SK-N-MC (cell line): ENCODE measurements at regions not wholly inside any gene's neighbourhood (a gene's known extent, or its start where the extent isn't known, plus 50 kb on each side); places are given as distances from the start of the nearest gene placed in this dataset.

ENCODE experiments used
- DNase-seq: peaks from one replicate; pipeline ENCODE4 v3.0.0-alpha.2; 2011; ENCODE audit warnings: low read depth, low spot score
- H3K27ac ChIP-seq: fragments of 200-600 bp; sonication (generic); 2 replicates; pipeline ENCODE4 v1.5.1; 2016; ENCODE audit warnings: mixed run types
- H3K36me3 ChIP-seq: fragments of 200-600 bp; sonication (generic); 2 replicates; pipeline ENCODE4 v1.6.1; 2017; ENCODE audit warnings: antibody characterized with exemption, low read length, mixed read lengths; ENCODE audit not compliant: insufficient read depth
- H3K4me3 ChIP-seq: fragments of 200-600 bp; sonication (generic); 2 replicates; pipeline ENCODE4 v1.5.1; 2016
- H3K9ac ChIP-seq: fragments of 200-600 bp; sonication (generic); 2 replicates; pipeline ENCODE4 v1.8.0; 2017; ENCODE audit warnings: mixed run types, mixed read lengths; ENCODE audit not compliant: insufficient read length
- H3K9me3 ChIP-seq: fragments of 200-600 bp; sonication (generic); 2 replicates; pipeline ENCODE4 v1.6.1; 2017; ENCODE audit warnings: low read depth, mild to moderate bottlenecking, antibody characterized with exemption, low read length, moderate library complexity, mixed read lengths
- EZH2 ChIP-seq: fragments of 200-600 bp; sonication (generic); IDR thresholded peaks from one replicate; pipeline ENCODE4 v1.6.1; 2017; ENCODE audit warnings: antibody characterized with exemption
- FOXP2 ChIP-seq: optimal IDR thresholded peaks from 2 replicates; pipeline ENCODE3; 2011; ENCODE audit warnings: mild to moderate bottlenecking, moderate library complexity; ENCODE audit not compliant: insufficient read depth; ENCODE audit errors: extremely low read length, control extremely low read depth
- POLR2AphosphoS5 ChIP-seq: IDR thresholded peaks from 2 replicates; pipeline ENCODE4 v1.6.1; 2012; ENCODE audit warnings: mild to moderate bottlenecking, low read depth, low read length, borderline replicate concordance

DNA sequence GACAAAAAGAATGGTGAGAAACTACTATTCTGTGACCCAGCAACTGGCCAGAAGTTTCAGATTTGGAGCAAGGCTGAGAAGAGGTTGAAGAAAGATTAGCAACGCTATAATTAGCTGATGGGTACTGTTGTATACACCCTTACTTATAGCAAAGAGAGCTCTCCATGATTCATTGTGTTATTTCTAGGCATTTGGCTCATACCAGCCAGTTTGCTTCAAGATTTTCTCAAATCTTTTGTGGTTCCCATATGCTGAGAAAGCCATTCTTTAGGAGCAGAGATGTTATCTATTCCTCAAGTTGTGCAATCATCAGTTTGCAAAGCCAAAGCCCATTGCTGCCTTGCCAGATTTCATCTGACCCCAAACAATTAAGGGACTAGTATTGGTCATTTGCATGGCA is 179.4 kb downstream of the ETS1 start:
- TF ChIP-seq POLR2AphosphoS5 (no peak), FOXP2 (no peak), EZH2 (no peak)
- H3K27ac ChIP-seq = no peak overlapping the region
- no peaks in the 10 kb centered on the region for H3K36me3 ChIP-seq
- no peak for DNase-seq
- no peak overlapping the region for H3K9ac ChIP-seq
- H3K9me3 ChIP-seq = no peaks in the 10 kb centered on the region
- no peak overlapping the region for H3K4me3 ChIP-seq

- Histone ChIP-seq H3K4me3 (no peak overlapping the region), H3K27ac (no peak overlapping the region), H3K36me3 (no peaks in the 10 kb centered on the region), H3K9me3 (no peaks in the 10 kb centered on the region), H3K9ac (no peak overlapping the region)
- TF ChIP-seq EZH2 (no peak), POLR2AphosphoS5 (no peak), FOXP2 (no peak)
- no peak for DNase-seq
These were observed 181.4 kb downstream of the ETS1 start for GRCh38 chr11:128405714-128406662.

DNA sequence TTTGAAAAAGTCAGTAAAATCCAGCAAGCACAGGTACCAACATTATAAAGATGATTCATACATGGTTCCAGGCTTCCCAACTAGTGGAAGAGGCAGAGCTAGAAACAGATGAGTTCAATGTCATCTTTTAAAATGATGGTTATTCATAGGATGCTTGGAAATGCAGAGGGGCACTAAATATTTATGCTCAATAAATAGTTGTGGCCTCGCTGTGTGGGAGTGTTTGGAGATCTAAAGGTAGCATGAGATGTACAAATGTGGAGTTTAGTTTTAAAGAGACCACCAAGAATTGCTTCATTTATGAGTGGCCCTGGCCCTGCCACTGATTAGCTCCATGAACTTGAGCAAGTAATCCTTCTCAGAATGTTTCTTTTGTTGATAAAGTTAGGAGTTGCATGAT is 182.2 kb downstream of the ETS1 start:
- TF ChIP-seq EZH2 (no peak), POLR2AphosphoS5 (no peak), FOXP2 (no peak)
- H3K4me3 ChIP-seq = no peak overlapping the region
- H3K27ac ChIP-seq = no peak overlapping the region
- H3K9ac ChIP-seq = no peak overlapping the region
- no peaks in the 10 kb centered on the region for H3K9me3 ChIP-seq
- H3K36me3 ChIP-seq = no peaks in the 10 kb centered on the region
- no peak for DNase-seq

DNA sequence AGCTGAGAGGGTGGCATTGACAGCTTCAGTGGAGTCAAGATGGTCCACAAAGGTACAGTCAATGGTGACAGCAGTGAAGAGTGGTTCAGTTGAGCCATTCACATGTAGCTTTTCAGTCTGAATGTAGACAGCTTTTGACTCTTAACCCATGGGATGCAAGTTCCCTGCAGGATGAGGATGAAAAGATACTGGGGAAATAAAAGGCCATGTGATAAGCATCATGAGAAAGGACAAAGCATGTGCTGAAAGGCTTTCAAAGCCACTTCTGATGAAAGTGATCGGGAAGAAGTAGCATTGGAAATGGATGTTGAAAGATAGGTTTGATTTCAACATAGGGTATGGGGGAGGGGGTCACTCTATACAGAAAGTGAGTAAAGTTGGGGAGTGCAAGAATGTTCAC is 182.9 kb downstream of the ETS1 start:
- no peak for DNase-seq
- no peak overlapping the region for H3K27ac ChIP-seq

DNA sequence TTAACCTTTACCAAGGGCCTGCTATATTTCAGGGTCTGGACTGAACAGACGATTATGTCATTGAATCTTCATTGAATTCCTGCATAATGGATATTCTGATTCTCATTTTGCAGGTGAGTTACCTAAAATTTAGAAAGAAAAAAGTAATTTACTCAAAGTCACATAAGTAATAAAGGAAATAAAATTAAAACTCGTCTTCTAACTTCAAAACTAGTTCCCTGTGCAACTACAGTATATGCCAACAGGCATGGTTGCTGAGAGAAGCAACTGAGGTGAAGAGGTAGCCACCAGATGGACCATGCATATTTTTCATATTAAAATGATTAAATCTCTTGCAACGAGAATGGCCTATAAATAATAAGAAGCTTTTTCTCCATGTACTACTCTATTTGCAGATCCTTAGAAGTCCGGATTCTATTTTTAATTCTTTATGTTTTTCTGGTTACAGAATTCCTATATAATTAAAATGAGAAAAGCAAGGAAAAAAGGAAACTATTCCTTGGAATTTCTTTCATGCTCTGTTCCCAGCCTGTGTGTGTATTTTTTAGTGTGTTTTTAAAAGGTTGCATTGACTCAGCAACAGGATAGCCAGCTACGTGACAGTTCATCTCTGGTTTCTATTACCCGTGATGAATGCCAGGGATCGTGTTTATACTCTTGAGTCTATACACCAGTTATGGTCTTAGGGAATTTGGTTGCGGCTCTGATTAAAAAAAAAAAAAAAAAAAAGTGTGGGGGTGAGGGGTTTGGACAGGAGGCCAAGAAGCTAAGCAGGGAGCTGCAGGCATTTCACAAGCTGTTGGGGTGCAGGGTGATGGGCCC is 186.8 kb downstream of the ETS1 start:
- H3K27ac ChIP-seq = no peak overlapping the region
- TF ChIP-seq EZH2 (no peak), FOXP2 (no peak), POLR2AphosphoS5 (no peak)
- no peaks in the 10 kb centered on the region for H3K36me3 ChIP-seq
- H3K4me3 ChIP-seq = no peak overlapping the region
- no peaks in the 10 kb centered on the region for H3K9me3 ChIP-seq
- no peak for DNase-seq
- H3K9ac ChIP-seq = no peak overlapping the region

More for the DNA sequence above, 182.9 kb downstream of the ETS1 start:
- TF ChIP-seq EZH2 = no peak
- H3K4me3 ChIP-seq = no peak overlapping the region
- no peaks in the 10 kb centered on the region for H3K9me3 ChIP-seq
- no peak overlapping the region for H3K9ac ChIP-seq
- H3K36me3 ChIP-seq = no peaks in the 10 kb centered on the region

GRCh38 chr11:128399251-128400121 is 187.9 kb downstream of the ETS1 start:
- no peak overlapping the region for H3K27ac ChIP-seq
- no peak overlapping the region for H3K4me3 ChIP-seq
- TF ChIP-seq POLR2AphosphoS5 = no peak
- TF ChIP-seq FOXP2 = no peak
- TF ChIP-seq EZH2 = no peak
- no peak for DNase-seq
- H3K9me3 ChIP-seq = no peaks in the 10 kb centered on the region
- H3K36me3 ChIP-seq = no peaks in the 10 kb centered on the region
- H3K9ac ChIP-seq = no peak overlapping the region

DNA sequence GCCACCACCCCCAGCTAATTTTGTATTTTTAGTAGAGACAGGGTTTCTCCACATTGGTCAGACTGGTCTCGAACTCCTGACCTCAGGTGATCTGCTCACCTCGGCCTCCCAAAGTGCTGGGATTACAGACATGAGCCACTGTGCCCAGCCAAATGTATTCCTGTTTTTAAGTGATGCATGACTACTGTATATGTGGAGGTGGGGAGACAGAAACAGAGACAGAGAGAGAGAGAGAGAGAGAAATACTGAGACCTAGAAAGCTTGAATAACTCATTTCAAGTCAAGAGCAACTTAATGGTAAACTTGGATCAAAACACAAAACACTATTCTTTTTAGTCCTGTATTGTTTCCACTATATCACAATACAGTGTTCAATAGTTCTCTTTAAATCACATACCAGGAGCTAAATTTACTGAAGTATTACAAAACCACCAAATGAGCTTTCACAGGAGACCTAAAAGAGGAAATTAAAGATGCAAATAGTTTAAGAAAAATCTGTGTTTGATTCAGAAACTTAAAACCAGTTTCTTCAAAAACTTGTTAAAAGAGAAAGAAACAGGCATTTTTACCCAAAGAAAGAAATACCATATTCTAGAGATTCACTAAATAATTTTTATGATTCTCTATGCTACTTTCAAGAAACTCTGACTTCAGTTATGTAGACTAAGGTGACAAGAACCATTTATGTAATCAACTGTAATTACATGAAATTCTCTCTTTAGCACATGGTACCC is 188.7 kb downstream of the ETS1 start:
- no peak for DNase-seq
- no peaks in the 10 kb centered on the region for H3K9me3 ChIP-seq
- no peak overlapping the region for H3K9ac ChIP-seq
- H3K4me3 ChIP-seq = no peak overlapping the region
- TF ChIP-seq EZH2 = no peak
- TF ChIP-seq FOXP2 = no peak
- no peak for TF ChIP-seq POLR2AphosphoS5
- H3K36me3 ChIP-seq = no peaks in the 10 kb centered on the region
- no peak overlapping the region for H3K27ac ChIP-seq
